HEK293T (cell line): ENCODE measurements at regions not wholly inside any gene's neighbourhood (a gene's known extent, or its start where the extent isn't known, plus 50 kb on each side); places are given as distances from the start of the nearest gene placed in this dataset.

ENCODE experiments used
- ARNT ChIP-seq: fragments of 450-650 bp; IDR thresholded peaks from 2 replicates; pipeline ENCODE4 v1.6.1; 2017; ENCODE audit warnings: mild to moderate bottlenecking
- FOXM1 ChIP-seq: fragments of 450-650 bp; IDR thresholded peaks from 2 replicates; pipeline ENCODE4 v1.6.1; 2017; ENCODE audit warnings: mild to moderate bottlenecking, borderline replicate concordance
- NFRKB ChIP-seq: fragments of 450-650 bp; IDR thresholded peaks from 2 replicates; pipeline ENCODE4 v1.6.1; 2016; ENCODE audit warnings: mild to moderate bottlenecking, moderate library complexity
- SP1 ChIP-seq: fragments of 450-650 bp; IDR thresholded peaks from 2 replicates; pipeline ENCODE4 v1.6.1; 2017
- SUZ12 ChIP-seq: fragments of 450-650 bp; IDR thresholded peaks from 2 replicates; pipeline ENCODE4 v1.6.1; 2016; ENCODE audit warnings: mild to moderate bottlenecking
- TARDBP ChIP-seq: fragments of 450-650 bp; IDR thresholded peaks from 2 replicates; pipeline ENCODE4 v1.6.1; 2016
- ZNF384 ChIP-seq: fragments of 450-650 bp; IDR thresholded peaks from 2 replicates; pipeline ENCODE4 v1.6.1; 2016

GRCh38 chr10:3668276-3668965 is 116.6 kb downstream of the KLF6 start:
- no peak for TF ChIP-seq ZNF384
- no peak for TF ChIP-seq FOXM1
- TF ChIP-seq ARNT = no peak
- TF ChIP-seq SP1 = no peak
- TF ChIP-seq NFRKB = no peak
- no peak for TF ChIP-seq TARDBP
- TF ChIP-seq SUZ12 = no peak
